Activated CD8-positive, alpha-beta memory T cell treated with anti-CD3 and anti-CD28 coated beads, Interleukin-2, amount 50 U/mL, for 4 hours (primary cell): ENCODE measurements at regions not wholly inside any gene's neighbourhood (a gene's known extent, or its start where the extent isn't known, plus 50 kb on each side); places are given as distances from the start of the nearest gene placed in this dataset.

Source experiments
- DNase-seq: peaks from one replicate; pipeline ENCODE4 v3.0.0-alpha.2; 2020

DNA sequence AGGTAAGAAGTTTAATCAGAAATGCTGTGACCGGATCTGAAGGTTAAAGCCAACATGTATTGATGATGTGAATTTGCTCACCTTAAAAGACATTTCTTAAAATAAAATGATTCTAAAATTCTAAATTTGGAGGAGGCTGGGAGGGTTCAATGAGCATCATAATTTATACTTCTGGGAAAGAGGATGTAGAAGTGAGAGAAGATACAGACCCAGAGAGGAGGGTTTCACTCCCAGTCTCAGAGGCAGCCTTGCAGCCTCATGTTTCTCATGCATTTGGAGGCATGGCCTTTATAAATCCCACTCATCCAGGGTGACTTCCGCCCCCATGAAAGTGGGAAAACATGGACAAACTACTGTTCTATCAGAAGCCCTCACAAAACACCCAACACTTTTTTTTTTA is 305.6 kb upstream of the PITRM1 start:
- DNase-seq: no peak

DNA sequence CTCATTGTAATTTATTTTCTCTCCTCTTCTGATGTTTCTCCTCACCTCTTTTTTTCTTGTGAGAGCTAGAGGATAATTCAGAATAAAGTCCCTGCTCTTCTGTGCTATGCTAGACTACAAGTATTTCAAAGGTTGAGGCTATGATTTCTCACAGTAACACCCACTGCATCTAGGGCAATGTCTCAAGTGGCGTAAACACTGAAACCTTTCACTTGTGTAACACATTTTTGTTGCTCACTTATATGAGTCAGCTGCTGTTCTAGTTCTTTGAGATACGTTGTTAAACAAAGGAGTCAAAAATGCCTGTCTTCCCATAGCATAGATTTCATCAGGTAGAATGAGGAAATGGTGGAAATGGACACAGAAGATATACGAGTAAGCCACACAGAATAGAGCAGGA is 305.1 kb upstream of the PITRM1 start:
- no peak for DNase-seq

DNA sequence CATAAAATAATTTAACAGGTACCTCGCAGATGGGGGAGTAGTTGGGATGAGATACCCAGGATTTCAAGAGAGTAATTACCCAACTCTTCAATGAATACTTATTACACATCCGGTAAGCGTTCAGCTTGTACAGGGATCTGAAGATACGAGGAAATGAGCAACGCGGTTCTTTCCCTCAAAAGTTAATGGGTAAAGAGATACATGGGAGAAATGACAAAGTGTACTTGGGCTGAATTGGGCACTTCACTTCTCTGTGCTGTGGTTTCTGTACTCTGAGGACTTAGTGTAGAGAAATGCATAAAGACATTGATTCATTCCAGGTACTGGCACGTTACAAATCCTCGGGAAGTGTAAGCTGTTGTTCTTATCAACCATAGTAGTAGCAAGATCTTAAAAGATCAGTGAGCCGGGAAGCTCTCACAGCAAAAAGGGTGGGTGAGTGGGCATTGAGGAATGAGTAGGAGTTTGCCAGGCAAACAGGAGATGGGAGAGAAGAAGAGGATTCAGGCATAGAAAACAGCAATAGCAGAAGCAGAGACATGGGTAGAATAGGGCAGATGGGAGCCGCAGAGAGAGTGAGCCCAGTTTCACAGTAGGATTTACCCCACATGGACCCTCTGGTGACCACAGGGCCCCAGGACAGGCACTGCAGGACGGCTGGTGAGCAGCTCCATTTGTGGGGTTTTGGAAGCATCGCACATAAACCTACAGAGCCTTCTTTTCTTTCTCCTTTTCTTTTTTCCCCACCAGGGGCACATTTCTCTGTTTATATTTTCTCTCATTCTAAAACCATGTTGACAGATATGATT is 304.3 kb upstream of the PITRM1 start:
- no peak for DNase-seq

DNA sequence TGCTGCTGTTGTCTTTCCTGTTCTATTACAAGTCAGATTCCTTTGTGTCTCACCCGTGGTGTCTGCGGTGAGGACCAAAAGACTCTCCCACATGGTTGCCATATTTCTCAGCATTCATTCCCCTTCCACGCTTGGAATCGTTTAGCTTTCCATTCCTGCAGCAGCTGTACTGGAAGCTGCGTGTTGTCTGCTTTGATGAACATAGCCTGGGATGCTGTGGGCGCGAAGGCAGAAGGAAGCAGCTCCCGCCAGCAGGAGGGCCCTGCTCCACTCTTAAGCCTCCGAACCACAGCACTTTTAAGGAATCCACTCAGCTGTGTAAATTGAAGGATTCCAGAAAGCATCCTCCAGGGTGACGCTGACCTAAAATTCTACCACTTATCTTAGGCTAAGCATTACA is 303.6 kb upstream of the PITRM1 start:
- DNase-seq: no peak

DNA sequence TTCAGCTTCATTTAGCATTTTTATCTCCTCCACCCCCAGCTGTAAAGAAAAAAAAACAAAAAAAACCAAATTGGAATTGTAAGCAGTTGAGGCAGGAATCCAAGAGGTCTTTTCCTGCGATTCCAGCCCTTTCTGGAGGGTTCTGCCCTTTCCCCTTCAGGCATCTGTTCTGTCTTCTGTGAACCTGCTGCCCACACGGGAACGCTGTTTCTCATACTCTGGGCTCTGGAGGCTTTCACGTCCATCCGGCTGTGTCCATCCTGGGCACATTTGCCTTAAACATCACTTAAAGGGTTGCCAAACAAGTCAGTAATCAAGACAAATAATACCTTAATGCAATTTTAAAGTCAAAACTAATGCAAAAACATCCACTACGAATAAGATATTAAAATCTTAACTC is 302.8 kb upstream of the PITRM1 start:
- DNase-seq: no peak

DNA sequence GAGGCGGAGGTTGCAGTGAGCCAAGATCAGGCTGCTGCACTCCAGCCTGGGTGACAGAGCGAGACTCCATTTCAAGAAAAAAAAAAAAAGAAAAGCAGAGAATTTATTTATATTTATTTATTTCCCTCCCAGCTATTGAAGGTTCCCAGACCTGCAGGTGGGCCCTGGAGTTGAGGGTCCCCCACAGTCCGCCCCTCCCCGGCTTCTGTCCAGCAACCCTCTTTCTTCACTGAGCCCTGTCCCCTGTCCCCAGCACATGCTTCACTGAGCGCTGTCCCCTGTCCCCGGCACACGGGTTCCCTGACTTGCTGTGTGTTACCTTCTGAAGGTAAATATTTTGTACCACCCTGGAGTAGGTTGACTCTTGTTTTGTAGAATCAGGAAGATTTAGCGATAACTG is 301.7 kb upstream of the PITRM1 start:
- no peak for DNase-seq

DNA sequence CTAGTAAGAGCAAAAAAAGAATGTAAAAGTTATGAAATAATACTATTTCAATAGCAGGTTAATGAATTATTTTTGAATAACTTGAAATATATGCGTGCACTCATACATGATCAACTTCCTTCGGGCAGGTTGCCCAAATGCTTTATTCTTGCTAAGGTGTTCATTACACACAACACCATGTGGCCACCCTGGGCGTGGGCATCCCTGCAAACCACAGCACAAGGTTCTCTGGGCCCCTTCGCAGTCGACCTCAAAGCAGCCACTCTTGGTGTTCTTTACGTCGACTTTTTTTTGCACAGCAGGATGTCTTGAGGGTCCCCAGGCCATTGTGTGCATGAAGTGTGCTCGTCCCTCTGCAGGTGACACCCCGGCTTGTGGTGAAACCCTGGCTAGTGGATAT is 300.7 kb upstream of the PITRM1 start:
- DNase-seq: no peak

DNA sequence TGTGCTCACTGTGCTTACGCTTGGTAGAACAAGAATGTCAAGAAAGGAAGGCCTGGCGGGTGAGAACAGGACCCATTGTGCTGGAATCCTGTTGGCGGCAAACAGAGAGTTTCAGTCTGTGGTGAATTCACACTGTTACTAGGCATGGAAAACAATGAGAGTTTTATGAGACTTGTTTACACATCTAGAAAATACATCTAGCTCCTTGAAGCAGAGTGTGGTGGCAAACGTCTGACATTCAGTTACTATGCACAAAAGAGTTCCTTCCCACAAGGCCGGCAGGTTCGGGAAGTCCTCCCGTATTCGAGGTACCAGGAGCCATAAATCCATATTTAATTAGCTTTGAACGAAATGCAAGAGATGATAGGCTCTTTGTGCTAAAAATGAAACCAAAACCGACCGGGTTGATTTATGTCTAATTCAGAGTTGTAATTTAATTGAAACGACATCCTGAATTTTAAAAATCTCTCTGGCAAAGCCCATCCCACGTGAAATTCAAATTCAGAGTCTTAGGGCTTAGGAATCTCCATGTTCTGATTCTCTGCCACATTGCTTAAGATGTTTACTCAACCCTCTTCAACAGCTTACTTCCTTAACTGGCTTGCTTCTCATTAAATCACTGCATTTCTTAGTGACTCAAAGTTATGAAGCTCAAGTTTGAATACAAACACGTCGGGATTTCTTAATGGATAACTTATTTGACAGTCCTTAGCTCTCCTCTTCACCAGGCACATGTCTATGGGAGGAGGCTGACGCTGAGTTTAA is 299.9 kb upstream of the PITRM1 start:
- DNase-seq: no peak

DNA sequence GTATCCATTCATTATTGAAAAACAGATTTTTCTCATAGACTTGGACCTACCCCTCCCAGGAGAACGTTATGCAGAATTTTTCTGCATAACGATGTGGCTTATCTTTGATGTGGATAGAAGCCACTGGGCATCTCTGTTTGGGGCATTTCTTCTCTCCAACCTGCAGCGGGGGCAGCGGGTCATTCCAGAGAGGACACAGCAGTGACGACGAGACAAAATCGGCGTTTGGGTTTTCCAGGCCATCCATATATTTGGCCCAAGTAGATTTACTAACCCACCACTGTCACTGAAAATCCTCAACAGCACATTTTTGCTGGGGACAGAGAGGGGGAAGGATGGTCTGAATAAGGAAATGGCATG is 299.3 kb upstream of the PITRM1 start:
- no peak for DNase-seq

DNA sequence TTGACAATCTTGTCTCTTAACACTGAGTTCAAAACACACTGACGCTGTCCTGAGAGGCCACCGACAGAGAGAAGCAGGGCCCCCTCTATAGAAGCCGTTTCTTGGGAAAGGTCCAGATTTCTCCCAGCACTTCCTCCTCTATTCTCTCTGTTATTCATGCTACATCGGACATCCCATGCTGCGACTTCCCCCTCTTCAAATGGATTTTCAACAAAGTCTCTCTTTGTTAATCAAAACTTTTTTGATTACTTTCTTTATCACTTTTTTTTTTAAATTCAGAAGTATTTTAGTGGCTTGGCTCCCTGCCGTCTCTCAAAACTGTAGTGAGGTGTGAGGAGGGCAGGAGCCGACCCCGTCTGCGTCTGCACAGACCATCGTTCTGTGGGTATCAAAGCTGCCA is 298.9 kb upstream of the PITRM1 start:
- no peak for DNase-seq

DNA sequence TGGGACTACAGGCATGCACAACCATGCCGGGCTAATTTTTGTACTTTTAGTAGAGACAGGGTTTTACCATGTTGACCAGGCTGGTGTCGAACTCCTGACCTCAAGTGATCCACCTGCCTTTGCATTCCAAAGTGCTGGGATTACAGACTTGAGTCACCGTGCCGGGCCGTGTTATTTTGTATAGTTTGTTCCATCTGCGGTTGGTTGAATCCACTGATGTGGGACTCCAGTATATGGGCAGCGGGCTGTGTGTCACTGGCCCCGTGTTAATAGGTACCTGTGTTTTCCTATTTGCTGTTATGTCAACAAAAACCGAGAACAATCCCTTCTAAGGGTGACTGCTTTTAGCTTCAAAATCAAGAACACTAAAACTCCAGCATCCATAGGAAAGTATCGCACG is 297.6 kb upstream of the PITRM1 start:
- no peak for DNase-seq

DNA sequence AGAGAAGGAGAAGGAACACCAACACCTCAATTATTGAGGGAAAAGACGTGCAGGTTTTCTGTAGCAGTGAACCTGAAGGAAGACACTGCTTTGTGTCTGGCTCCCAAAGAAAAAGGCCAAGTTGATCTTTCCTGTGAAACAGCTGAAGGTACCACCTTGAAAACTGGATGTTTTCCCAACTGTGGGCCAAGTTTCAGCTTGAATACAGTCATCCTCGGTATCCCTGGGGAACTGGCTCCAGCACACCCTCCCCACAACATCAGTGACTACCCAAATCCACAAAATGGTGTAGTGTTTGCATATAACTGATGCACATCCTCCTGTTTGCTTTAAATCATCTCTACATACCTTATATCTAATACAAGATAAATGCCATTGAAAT is 297.0 kb upstream of the PITRM1 start:
- no peak for DNase-seq

DNA sequence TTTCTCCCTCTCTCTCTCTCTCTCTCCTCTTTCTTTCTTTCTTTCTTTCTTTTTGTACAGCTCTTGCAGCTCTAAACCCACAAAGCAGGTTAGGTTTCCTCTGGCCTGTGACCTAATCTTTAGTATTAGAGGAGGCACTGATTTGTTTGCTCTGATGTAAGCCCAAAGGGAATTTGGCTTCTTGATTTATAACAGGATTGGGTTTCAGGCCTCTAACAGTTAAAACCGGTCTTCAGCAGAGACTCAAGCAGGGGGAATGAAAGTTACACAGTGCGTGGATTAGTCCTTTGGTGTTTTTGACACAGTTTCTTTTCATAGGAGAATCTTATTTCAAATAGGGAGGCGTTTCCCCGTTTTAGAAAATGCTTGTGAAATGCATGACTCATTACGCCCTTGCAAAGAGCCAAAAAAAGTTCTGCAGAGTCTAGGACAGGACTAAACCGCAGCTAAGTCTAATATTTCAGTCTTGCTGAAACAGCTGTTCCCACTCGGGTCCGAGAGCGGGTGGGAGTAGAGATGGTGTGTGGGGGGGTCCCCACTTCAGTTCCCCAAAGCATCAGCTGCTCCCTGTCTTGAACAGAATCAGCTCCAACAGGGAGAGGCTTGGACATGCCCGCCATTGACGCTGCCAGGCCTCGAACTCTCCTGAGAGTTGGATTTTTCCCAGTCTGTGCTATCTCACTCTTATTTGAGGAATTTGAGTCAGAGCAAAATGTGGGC is 296.5 kb upstream of the PITRM1 start:
- no peak for DNase-seq

DNA sequence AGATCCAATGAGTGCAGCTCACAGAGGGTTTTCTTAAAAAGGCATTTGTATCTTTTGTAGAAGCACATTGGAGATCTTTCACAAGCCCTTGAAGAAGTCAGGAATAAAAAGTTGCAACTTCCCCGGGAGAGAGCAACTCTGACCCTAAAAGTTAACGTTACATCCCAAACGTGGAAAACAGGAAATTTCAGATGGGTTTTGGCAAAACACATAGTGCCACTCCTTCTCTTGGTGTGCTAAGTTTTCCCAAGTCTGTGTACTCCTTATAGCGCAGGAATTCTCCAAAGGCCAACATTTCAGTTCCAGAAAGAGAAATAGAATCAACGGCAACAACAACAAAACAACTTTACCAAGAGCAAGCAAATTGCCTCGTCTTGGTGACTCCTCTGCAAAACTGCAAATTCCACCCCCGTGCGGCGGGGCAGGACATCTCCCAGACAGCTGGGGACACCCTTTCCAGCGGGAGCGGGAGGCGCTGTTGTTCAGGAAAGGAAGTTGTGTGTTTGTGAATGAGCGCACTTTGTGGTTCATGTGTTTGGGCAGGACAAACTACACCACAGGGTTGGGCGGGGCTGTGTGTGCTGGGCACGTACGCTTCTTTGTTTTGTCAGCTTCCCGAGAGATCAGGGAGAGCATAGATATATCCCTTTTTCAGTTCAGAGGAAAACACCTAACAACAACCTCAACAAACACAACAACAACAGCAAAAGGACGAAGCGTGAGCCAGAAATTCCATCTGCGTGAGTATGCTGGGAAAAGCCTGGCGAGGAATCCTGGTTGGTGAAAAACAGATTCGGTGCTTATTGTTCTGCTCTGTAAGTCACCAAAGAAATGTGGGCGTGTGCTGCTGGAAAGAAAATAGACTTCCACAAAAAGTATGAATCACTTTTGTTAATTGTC is 294.7 kb upstream of the PITRM1 start:
- DNase-seq: no peak

DNA sequence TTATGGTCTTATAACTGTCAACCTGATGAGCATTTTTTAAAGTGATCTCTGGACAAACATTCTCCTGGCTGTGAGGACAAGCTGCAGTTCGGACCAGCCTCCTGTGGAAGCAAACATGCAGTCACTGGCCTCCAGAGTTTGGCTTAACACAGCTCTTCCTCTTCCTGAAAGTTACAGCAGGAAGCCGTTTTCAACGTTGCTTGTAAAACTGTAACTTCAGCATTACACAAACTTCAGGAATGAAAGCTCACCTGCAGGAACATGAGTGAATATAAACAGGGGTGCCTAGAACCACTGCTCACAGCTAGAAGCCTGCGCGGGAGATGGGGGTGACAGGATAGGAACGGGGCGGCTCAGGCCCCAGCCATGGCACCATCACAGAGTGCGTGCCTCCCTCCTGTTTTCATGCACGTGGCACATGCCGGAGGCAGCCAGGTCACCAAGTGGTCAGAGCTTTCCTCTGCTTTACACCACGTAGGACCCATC is 292.9 kb upstream of the PITRM1 start:
- no peak for DNase-seq

DNA sequence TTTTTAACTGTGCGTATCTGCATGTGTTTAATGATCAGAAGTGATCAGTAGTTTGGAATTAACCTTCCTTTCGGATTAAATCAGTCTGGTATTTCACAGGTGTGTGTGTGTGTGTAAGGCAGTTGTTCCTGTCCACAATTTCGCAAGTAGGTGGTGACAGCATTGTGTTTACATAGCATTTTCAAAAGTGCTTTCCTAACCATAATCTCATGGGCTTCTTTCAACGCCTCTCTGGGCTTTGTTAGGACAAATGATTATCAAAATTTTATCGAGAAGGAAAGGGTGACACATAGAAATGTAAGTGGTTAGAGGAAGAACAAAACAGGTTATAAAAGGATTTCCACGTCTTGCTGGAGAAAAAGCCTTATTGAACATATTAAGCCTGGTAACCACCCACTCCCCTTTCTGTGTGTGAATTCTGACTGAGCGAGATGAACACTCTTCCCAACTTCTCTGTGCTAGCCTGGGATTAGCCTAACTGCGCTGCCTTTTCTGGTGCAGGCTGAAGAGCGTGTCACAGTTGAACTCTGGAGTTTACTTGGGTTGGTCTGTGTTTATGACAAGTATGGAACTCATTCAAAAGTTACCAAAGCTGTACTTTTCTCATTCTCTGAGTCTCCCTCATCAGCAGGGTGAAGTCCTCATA is 292.3 kb upstream of the PITRM1 start:
- no peak for DNase-seq

DNA sequence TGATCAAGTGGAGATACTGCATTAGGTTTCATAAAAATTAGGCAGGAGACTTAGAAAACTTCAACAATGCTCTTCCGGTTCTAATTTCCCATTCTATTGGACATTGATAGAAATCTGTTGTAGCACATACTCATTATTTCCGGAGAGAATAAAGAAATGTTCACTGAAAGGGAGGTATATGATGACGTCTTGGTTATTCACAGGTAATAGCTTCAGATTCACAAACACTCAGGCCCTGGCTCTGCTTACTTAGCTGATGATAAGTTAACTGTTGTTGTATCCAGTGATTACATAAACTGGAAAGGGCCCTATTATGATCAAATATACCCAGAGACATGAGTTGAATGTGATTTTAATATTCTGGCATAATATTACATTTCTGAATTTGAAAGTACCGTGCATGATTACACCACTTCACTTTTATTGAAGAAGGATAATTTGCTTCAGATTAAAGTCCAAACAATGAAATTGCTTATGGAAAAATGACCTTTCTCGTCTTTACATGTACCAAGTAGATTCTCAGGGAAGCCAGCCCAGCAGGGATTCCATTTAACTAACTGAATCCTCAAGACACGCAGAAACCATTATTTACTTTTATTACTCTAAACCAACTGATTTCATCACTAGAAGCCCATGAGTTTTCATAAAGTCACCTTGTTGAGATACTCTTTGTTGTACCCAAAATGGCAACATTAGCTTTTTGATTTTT is 288.0 kb upstream of the PITRM1 start:
- no peak for DNase-seq

DNA sequence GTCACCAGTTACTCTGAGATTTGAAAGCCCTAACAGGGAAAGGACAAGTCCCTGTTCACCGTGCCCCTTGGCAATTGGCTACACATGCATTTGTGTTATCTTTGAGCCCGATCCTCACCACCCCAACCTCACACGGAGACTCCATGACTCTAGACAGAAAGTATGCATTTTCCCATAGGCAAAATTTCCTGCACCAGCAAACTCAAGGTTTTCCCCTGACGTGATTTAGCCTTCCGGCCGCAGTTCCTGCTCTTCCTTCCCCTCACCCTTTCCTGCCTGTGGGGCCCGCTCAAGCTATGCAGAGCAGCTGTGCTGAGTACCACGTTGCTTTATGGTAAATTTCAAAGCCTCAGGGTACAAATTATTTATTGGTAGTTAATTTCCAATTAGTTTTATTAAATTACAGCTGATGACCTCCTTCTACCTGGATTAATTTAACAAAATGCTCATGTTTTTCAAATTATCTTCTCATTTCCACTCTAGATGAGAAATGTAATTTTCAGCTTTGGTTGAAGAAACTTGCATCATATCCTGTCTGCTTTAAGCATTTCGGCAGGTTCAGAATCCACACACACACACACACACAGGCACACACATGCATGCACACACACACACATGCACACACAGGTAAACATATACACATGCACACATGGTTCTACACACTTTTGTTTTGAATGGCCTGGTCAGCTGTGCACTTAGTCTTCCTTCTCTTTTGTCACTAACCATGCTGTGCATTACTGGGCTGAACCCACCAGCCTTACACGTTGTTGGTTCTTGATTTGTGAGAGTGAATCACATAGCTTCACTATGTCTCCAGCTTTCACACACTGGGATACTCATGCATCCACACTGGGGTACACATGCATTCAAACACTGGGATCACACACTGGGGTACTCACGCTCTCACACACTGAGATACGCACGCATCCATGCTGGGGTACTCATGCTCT is 283.1 kb upstream of the PITRM1 start:
- DNase-seq: no peak

DNA sequence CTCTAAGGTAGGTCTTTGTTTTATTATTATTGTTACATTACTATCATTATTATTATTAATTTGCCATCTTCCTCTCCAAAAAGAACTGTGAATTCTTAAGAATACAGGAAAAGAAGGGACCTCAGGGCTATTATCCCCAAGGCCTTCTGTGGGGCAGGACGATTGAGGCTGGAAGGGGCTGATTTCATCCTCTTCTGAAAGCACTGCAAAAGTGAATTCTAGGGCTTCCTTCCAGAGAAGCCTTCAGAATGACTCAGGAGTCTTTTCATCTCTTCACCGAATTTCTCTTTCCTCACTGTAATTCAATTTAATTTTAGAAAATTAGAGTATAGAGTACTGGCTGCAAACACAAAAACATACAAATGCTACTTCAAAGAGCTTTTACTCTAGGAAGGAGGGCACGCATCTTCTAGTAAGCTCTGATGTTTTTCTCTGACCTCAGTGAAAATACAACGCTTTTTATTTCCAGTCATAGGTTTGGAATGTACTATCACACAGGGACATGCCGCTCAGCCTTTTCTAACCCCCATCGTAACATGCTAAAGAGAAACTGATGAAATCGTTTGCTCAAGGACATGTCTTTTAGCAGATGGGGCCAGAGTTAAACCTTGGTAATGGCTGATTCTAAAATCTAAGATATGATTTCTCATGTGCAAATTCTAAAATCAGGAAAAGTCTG is 280.2 kb upstream of the PITRM1 start:
- DNase-seq: no peak

DNA sequence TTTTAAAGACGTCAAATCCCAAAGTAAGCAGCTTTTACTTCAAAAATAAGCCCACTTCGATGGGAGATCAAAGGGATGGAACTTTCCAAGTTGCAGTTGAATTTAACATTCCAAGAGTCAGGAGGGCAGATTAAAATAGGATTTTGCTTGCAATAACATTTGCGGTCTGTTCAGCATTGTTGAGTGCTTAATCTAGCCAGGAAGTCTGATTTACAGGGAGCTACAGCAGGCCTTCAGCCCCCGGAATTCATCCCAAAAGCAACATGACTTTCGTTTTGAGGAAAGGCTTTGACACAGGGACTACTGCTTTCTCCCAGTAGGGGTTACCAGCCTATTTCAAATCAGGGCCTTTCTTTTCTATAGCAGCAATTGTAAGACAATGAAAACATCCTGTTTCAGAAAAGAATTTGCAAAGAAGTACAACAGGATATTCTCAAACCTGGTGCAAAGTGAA is 279.6 kb upstream of the PITRM1 start:
- DNase-seq: no peak
